ENCODE measurements at regions not wholly inside any gene's neighbourhood (a gene's known extent, or its start where the extent isn't known, plus 50 kb on each side); places are given as distances from the start of the nearest gene placed in this dataset.

- Histone ChIP-seq H3K27me3 (ENCODE audit: control insufficient read depth, insufficient read depth, low read length) (no peaks in the 10 kb centered on the region), H3K27ac (ENCODE audit: low read depth, low read length) (no peak overlapping the region), H3K4me1 (ENCODE audit: control insufficient read depth, insufficient read depth, low read length) (no peaks in the 10 kb centered on the region), H3K4me3 (ENCODE audit: low read length) (no peak overlapping the region), H3K36me3 (ENCODE audit: control insufficient read depth, insufficient read depth, low read length) (no peaks in the 10 kb centered on the region), H3K9ac (ENCODE audit: low read length) (no peak overlapping the region)
These were observed 394.8 kb downstream of the DHX35 start for GRCh38 chr20:39356908-39357307.

- Histone ChIP-seq H3K27me3 (ENCODE audit: control insufficient read depth, insufficient read depth, low read length) (no peaks in the 10 kb centered on the region), H3K4me3 (ENCODE audit: low read length) (no peak overlapping the region), H3K36me3 (ENCODE audit: control insufficient read depth, insufficient read depth, low read length) (no peaks in the 10 kb centered on the region), H3K9ac (ENCODE audit: low read length) (no peak overlapping the region), H3K4me1 (ENCODE audit: control insufficient read depth, insufficient read depth, low read length) (no peaks in the 10 kb centered on the region), H3K27ac (ENCODE audit: low read depth, low read length) (no peak overlapping the region)
These were observed 387.1 kb downstream of the DHX35 start for GRCh38 chr20:39349240-39349639.

- Histone ChIP-seq H3K27ac (ENCODE audit: low read depth, low read length) (no peak overlapping the region), H3K4me1 (ENCODE audit: control insufficient read depth, insufficient read depth, low read length) (no peaks in the 10 kb centered on the region), H3K4me3 (ENCODE audit: low read length) (no peak overlapping the region), H3K27me3 (ENCODE audit: control insufficient read depth, insufficient read depth, low read length) (no peaks in the 10 kb centered on the region), H3K9ac (ENCODE audit: low read length) (no peak overlapping the region), H3K36me3 (ENCODE audit: control insufficient read depth, insufficient read depth, low read length) (no peaks in the 10 kb centered on the region)
These were observed 385.5 kb downstream of the DHX35 start for GRCh38 chr20:39347626-39348025.

GRCh38 chr20:39342463-39342862, 380.3 kb downstream of the DHX35 start:
- no peaks in the 10 kb centered on the region for H3K27me3 ChIP-seq (ENCODE audit: control insufficient read depth, insufficient read depth, low read length)
- no peak overlapping the region for H3K4me3 ChIP-seq (ENCODE audit: low read length)
- no peak overlapping the region for H3K27ac ChIP-seq (ENCODE audit: low read depth, low read length)
- H3K9ac ChIP-seq (ENCODE audit: low read length): no peak overlapping the region
- no peaks in the 10 kb centered on the region for H3K4me1 ChIP-seq (ENCODE audit: control insufficient read depth, insufficient read depth, low read length)
- H3K36me3 ChIP-seq (ENCODE audit: control insufficient read depth, insufficient read depth, low read length): no peaks in the 10 kb centered on the region

- Histone ChIP-seq H3K27ac (ENCODE audit: low read depth, low read length) (no peak overlapping the region), H3K9ac (ENCODE audit: low read length) (no peak overlapping the region), H3K4me3 (ENCODE audit: low read length) (no peak overlapping the region), H3K27me3 (ENCODE audit: control insufficient read depth, insufficient read depth, low read length) (no peaks in the 10 kb centered on the region), H3K4me1 (ENCODE audit: control insufficient read depth, insufficient read depth, low read length) (no peaks in the 10 kb centered on the region), H3K36me3 (ENCODE audit: control insufficient read depth, insufficient read depth, low read length) (no peaks in the 10 kb centered on the region)
These were observed 376.6 kb downstream of the DHX35 start for GRCh38 chr20:39338469-39339376.

GRCh38 chr20:39333211-39333610, 371.1 kb downstream of the DHX35 start:
- H3K4me3 ChIP-seq (ENCODE audit: low read length): no peak overlapping the region
- no peaks in the 10 kb centered on the region for H3K4me1 ChIP-seq (ENCODE audit: control insufficient read depth, insufficient read depth, low read length)
- H3K27ac ChIP-seq (ENCODE audit: low read depth, low read length): no peak overlapping the region
- no peaks in the 10 kb centered on the region for H3K36me3 ChIP-seq (ENCODE audit: control insufficient read depth, insufficient read depth, low read length)
- no peaks in the 10 kb centered on the region for H3K27me3 ChIP-seq (ENCODE audit: control insufficient read depth, insufficient read depth, low read length)
- H3K9ac ChIP-seq (ENCODE audit: low read length): no peak overlapping the region

GRCh38 chr20:39328347-39328746, 366.2 kb downstream of the DHX35 start:
- no peaks in the 10 kb centered on the region for H3K4me1 ChIP-seq (ENCODE audit: control insufficient read depth, insufficient read depth, low read length)
- no peak overlapping the region for H3K4me3 ChIP-seq (ENCODE audit: low read length)
- no peak overlapping the region for H3K27ac ChIP-seq (ENCODE audit: low read depth, low read length)
- no peaks in the 10 kb centered on the region for H3K36me3 ChIP-seq (ENCODE audit: control insufficient read depth, insufficient read depth, low read length)
- H3K27me3 ChIP-seq (ENCODE audit: control insufficient read depth, insufficient read depth, low read length): no peaks in the 10 kb centered on the region
- H3K9ac ChIP-seq (ENCODE audit: low read length): no peak overlapping the region

GRCh38 chr20:39326050-39326449, 363.9 kb downstream of the DHX35 start:
- Histone ChIP-seq H3K27ac (ENCODE audit: low read depth, low read length) (no peak overlapping the region), H3K36me3 (ENCODE audit: control insufficient read depth, insufficient read depth, low read length) (no peaks in the 10 kb centered on the region), H3K4me1 (ENCODE audit: control insufficient read depth, insufficient read depth, low read length) (no peaks in the 10 kb centered on the region), H3K4me3 (ENCODE audit: low read length) (no peak overlapping the region), H3K27me3 (ENCODE audit: control insufficient read depth, insufficient read depth, low read length) (no peaks in the 10 kb centered on the region), H3K9ac (ENCODE audit: low read length) (no peak overlapping the region)

- H3K36me3 ChIP-seq (ENCODE audit: control insufficient read depth, insufficient read depth, low read length): no peaks in the 10 kb centered on the region
- H3K4me3 ChIP-seq (ENCODE audit: low read length): no peak overlapping the region
- no peak overlapping the region for H3K27ac ChIP-seq (ENCODE audit: low read depth, low read length)
- H3K4me1 ChIP-seq (ENCODE audit: control insufficient read depth, insufficient read depth, low read length): no peaks in the 10 kb centered on the region
- H3K9ac ChIP-seq (ENCODE audit: low read length): no peak overlapping the region
- H3K27me3 ChIP-seq (ENCODE audit: control insufficient read depth, insufficient read depth, low read length): no peaks in the 10 kb centered on the region
These were observed 356.8 kb downstream of the DHX35 start for GRCh38 chr20:39318911-39319310.

GRCh38 chr20:39312676-39313075, 350.5 kb downstream of the DHX35 start:
- H3K9ac ChIP-seq (ENCODE audit: low read length): no peak overlapping the region
- no peak overlapping the region for H3K4me3 ChIP-seq (ENCODE audit: low read length)
- H3K4me1 ChIP-seq (ENCODE audit: control insufficient read depth, insufficient read depth, low read length): no peaks in the 10 kb centered on the region
- no peak overlapping the region for H3K27ac ChIP-seq (ENCODE audit: low read depth, low read length)
- no peaks in the 10 kb centered on the region for H3K36me3 ChIP-seq (ENCODE audit: control insufficient read depth, insufficient read depth, low read length)
- no peaks in the 10 kb centered on the region for H3K27me3 ChIP-seq (ENCODE audit: control insufficient read depth, insufficient read depth, low read length)

GRCh38 chr20:39311851-39312506, 349.8 kb downstream of the DHX35 start:
- no peaks in the 10 kb centered on the region for H3K4me1 ChIP-seq (ENCODE audit: control insufficient read depth, insufficient read depth, low read length)
- no peaks in the 10 kb centered on the region for H3K27me3 ChIP-seq (ENCODE audit: control insufficient read depth, insufficient read depth, low read length)
- H3K9ac ChIP-seq (ENCODE audit: low read length): no peak overlapping the region
- H3K4me3 ChIP-seq (ENCODE audit: low read length): no peak overlapping the region
- H3K27ac ChIP-seq (ENCODE audit: low read depth, low read length): no peak overlapping the region
- H3K36me3 ChIP-seq (ENCODE audit: control insufficient read depth, insufficient read depth, low read length): no peaks in the 10 kb centered on the region

- no peak overlapping the region for H3K4me3 ChIP-seq (ENCODE audit: low read length)
- no peaks in the 10 kb centered on the region for H3K36me3 ChIP-seq (ENCODE audit: control insufficient read depth, insufficient read depth, low read length)
- no peaks in the 10 kb centered on the region for H3K4me1 ChIP-seq (ENCODE audit: control insufficient read depth, insufficient read depth, low read length)
- H3K9ac ChIP-seq (ENCODE audit: low read length): no peak overlapping the region
- H3K27ac ChIP-seq (ENCODE audit: low read depth, low read length): no peak overlapping the region
- no peaks in the 10 kb centered on the region for H3K27me3 ChIP-seq (ENCODE audit: control insufficient read depth, insufficient read depth, low read length)
These were observed 348.3 kb downstream of the DHX35 start for GRCh38 chr20:39310363-39310995.

All from rectal smooth muscle tissue (tissue), 1 donor.